GM20000 (cell line): ENCODE measurements at regions not wholly inside any gene's neighbourhood (a gene's known extent, or its start where the extent isn't known, plus 50 kb on each side); places are given as distances from the start of the nearest gene placed in this dataset.

Experiments used
- DNase-seq: peaks from one replicate; pipeline ENCODE4 v3.0.0; 2012; ENCODE audit warnings: low spot score
- TF ChIP-seq, protein P1 (sequence below): IDR thresholded peaks from 2 replicates; pipeline ENCODE4 v1.5.1; 2012; ENCODE audit warnings: mild to moderate bottlenecking, control low read depth; ENCODE audit errors: extremely low read depth, missing control alignments

DNA sequence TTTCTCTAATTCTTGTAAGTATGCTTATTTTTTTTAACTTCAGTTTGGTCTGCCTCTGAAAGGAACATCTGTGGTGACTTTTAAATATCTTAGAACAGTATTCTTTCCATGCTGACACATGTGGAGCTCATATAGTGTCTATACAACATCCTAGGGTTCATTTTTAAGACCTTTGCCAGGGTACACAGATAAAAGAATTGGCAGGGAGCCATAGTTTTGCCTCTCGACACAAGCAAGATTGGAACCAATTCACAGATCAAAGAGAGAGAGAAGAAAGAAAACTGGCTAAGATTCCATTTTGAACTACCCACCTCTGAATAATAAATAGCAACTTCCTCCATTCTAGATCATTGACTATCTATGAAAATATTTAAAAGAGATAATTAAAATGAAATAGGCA is 142.7 kb upstream of the ST6GAL2 start:
- no peak for DNase-seq
- TF ChIP-seq, protein P1, sequence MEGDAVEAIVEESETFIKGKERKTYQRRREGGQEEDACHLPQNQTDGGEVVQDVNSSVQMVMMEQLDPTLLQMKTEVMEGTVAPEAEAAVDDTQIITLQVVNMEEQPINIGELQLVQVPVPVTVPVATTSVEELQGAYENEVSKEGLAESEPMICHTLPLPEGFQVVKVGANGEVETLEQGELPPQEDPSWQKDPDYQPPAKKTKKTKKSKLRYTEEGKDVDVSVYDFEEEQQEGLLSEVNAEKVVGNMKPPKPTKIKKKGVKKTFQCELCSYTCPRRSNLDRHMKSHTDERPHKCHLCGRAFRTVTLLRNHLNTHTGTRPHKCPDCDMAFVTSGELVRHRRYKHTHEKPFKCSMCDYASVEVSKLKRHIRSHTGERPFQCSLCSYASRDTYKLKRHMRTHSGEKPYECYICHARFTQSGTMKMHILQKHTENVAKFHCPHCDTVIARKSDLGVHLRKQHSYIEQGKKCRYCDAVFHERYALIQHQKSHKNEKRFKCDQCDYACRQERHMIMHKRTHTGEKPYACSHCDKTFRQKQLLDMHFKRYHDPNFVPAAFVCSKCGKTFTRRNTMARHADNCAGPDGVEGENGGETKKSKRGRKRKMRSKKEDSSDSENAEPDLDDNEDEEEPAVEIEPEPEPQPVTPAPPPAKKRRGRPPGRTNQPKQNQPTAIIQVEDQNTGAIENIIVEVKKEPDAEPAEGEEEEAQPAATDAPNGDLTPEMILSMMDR = no peak

DNA sequence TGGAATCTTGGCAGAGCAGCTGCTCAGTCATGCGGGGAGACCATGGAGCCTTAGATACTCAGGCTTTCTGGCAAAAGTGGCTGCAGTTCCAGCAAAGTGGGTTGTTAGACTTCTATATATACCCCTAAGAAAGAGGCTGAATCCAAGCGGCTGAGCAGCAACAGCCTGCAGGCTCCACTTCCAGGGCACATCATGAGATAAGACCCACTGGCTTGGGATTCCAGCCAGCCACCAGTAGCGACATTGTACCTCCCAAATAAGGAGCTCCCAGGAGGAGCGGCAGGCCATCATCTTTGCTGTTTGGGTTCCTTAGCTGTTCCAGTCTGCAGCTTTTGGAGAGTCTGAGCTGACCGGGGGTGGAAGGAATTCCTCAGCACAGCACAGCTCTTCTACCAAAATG is 150.3 kb upstream of the ST6GAL2 start:
- DNase-seq = no peak

DNA sequence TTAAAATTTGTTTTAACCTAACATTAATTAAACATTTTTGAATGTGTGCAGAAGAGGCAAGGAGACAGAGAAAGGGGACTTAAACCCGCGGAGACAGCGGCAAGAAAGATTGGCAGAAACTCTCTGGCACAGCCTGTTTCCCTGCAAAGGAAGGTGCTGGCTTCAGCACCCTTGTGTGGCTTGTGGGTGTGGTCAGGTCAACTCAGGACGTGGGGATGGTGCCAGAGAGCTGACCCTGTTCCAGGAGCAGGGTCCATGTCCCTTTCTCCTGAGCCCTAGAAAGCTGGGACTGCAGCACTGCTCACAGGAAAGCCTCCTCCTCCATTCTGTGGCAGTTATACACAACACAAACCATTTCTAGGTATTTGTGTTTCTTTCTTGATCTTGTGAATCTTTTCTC is 176.2 kb upstream of the ST6GAL2 start:
- DNase-seq = no peak
- TF ChIP-seq, protein P1 = no peak

More for the DNA sequence above, 150.3 kb upstream of the ST6GAL2 start:
- TF ChIP-seq, protein P1 = no peak

GRCh38 chr2:107062599-107063220 is 176.7 kb upstream of the ST6GAL2 start:
- DNase-seq = no peak
- TF ChIP-seq, protein P1 = no peak

GRCh38 chr2:107063228-107063627 is 177.3 kb upstream of the ST6GAL2 start:
- DNase-seq = no peak

DNA sequence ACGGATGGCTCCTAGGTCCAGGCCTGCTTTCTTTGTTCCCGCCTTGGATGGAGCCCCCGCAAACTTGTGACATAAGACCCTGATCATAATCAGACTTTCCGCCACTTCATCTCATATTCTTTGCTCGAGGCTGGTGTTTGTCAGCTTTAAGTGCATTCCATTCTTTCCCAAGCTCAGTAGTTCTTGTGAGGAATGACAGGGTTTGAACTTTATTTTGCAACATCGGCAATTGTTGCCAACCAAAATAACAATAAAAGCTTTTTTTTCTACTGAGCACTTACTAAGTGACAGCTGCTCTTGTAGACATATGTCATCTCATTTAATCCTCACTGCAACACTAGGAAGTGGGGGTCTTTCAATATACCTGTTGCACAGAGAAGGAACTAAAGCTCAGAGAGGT is 178.8 kb upstream of the ST6GAL2 start:
- TF ChIP-seq, protein P1 = no peak
- no peak for DNase-seq

More at GRCh38 chr2:107063228-107063627, 177.3 kb upstream of the ST6GAL2 start:
- TF ChIP-seq, protein P1 = no peak

DNA sequence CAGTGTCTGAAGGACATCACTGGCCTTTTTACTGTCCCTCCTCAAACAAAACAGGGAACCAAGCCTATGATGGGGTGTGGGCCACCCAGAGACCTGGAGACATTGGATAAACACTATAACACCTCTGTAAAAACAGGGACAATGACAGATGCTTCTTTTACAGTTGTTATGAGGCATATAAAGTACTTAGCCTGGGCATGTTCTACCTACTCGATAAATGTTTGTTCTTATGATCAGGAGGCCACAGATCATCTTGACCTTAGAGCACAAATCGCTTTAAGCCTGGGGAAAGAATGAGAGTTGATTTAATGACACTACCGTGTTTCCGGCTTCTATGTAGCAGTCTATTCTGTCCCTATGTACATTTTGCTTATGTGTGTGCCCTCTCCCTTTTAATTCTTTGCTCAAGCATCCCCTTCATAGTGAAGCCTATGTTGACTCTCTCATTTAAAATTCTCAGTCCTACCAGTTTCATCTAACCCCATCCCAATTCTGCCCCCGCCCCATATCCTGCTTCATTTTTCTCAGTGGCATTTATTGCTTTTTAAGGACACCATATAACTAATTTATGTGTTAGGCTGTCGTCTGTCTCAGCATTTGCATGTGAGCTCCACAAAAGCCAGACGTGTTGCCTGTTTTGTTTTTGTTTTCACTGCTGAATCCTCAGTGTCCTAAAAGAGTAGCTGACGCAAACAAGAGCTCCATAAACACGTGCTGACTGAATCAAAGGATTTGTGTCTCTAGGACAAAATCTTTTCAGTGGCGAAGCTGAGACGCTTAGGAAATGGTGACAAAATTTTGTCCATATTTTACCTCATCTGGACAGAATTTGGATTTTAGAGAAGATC is 182.3 kb upstream of the ST6GAL2 start:
- TF ChIP-seq, protein P1 = no peak
- DNase-seq = no peak
